Neutrophil (primary cell): ENCODE measurements at regions not wholly inside any gene's neighbourhood (a gene's known extent, or its start where the extent isn't known, plus 50 kb on each side); places are given as distances from the start of the nearest gene placed in this dataset.

ENCODE experiments used
- H3K27ac ChIP-seq: fragments of 200-600 bp; sonication (generic); 2 replicates; pipeline ENCODE4 v1.5.1; 2016; ENCODE audit warnings: mild to moderate bottlenecking, moderate library complexity
- H3K27me3 ChIP-seq: fragments of 200-600 bp; sonication (generic); 2 replicates; pipeline ENCODE4 v1.6.0; 2016; ENCODE audit warnings: mild to moderate bottlenecking
- H3K36me3 ChIP-seq: fragments of 200-600 bp; sonication (generic); 2 replicates; pipeline ENCODE4 v1.5.1; 2017
- H3K4me1 ChIP-seq, 2 experiments: fragments of 200-600 bp in 1 of 2; sonication (generic) in 1 of 2; 1 replicate in 1 of 2; 2 replicates in 1 of 2; pipeline versions ENCODE4 v1.5.1 to v1.6.1; 2013 to 2016; ENCODE audit warnings: low read depth in 1 of 2, low read length in 1 of 2, mild to moderate bottlenecking in 1 of 2, moderate library complexity in 1 of 2; ENCODE audit not compliant: control insufficient read depth in 1 of 2, insufficient read depth in 1 of 2
- H3K4me3 ChIP-seq, 2 experiments: fragments of 200-600 bp in 1 of 2; sonication (generic) in 1 of 2; 1 replicate in 1 of 2; 2 replicates in 1 of 2; pipeline ENCODE4 v1.5.1; 2013 to 2016; ENCODE audit warnings: low read depth in 1 of 2, low read length in 1 of 2, mild to moderate bottlenecking in 1 of 2, moderate library complexity in 1 of 2
- H3K9me3 ChIP-seq: fragments of 200-600 bp; sonication (generic); 2 replicates; pipeline ENCODE4 v1.5.1; 2016
- TF ChIP-seq, protein P1 (sequence below): fragments of 200-600 bp; sonication (generic); IDR thresholded peaks from 2 replicates; pipeline ENCODE4 v1.5.1; 2016; ENCODE audit warnings: antibody characterized with exemption

GRCh38 chr1:38600905-38601304, 258.7 kb downstream of the RRAGC start:
- no peak overlapping the region for H3K4me3 ChIP-seq
- TF ChIP-seq, protein P1, sequence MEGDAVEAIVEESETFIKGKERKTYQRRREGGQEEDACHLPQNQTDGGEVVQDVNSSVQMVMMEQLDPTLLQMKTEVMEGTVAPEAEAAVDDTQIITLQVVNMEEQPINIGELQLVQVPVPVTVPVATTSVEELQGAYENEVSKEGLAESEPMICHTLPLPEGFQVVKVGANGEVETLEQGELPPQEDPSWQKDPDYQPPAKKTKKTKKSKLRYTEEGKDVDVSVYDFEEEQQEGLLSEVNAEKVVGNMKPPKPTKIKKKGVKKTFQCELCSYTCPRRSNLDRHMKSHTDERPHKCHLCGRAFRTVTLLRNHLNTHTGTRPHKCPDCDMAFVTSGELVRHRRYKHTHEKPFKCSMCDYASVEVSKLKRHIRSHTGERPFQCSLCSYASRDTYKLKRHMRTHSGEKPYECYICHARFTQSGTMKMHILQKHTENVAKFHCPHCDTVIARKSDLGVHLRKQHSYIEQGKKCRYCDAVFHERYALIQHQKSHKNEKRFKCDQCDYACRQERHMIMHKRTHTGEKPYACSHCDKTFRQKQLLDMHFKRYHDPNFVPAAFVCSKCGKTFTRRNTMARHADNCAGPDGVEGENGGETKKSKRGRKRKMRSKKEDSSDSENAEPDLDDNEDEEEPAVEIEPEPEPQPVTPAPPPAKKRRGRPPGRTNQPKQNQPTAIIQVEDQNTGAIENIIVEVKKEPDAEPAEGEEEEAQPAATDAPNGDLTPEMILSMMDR: no peak
- H3K27me3 ChIP-seq: peaks cover 42% of the 10 kb centered on the region
- no peaks in the 10 kb centered on the region for H3K36me3 ChIP-seq
- H3K4me1 ChIP-seq: no peaks in the 10 kb centered on the region
- no peak overlapping the region for H3K27ac ChIP-seq
- no peaks in the 10 kb centered on the region for H3K9me3 ChIP-seq

DNA sequence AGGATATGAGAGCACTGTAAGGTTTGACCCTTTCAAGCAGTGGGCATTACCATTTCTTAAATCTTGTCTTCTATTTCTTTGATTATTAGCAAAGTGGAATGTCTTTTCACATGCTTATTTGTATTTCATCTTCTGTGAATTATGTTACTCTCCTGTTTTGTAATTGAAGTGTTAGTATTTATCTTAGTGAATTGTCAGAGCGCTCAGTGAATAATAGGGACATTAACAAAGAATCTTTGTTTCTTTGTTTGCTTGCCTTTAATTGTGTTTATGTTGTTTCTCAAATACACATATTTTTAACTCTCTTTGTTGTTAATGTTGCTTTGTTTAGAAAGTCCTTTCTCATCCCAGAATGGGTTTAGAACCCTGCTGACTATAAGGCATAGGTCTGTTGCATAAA, 259.3 kb downstream of the RRAGC start:
- Histone ChIP-seq H3K36me3 (no peaks in the 10 kb centered on the region), H3K27ac (no peak overlapping the region), H3K9me3 (no peaks in the 10 kb centered on the region), H3K27me3 (peaks cover 48% of the 10 kb centered on the region), H3K4me1 (no peaks in the 10 kb centered on the region), H3K4me3 (no peak overlapping the region)
- TF ChIP-seq, protein P1: no peak

GRCh38 chr1:38598118-38598517, 261.5 kb downstream of the RRAGC start:
- TF ChIP-seq, protein P1: no peak
- no peaks in the 10 kb centered on the region for H3K4me1 ChIP-seq
- no peaks in the 10 kb centered on the region for H3K36me3 ChIP-seq
- H3K27me3 ChIP-seq: peaks cover 69% of the 10 kb centered on the region
- no peak overlapping the region for H3K4me3 ChIP-seq
- peaks cover 5% of the 10 kb centered on the region for H3K9me3 ChIP-seq
- H3K27ac ChIP-seq: no peak overlapping the region

- H3K27me3 ChIP-seq: peaks cover 40% of the 10 kb centered on the region
- H3K27ac ChIP-seq: no peak overlapping the region
- no peak overlapping the region for H3K4me3 ChIP-seq
- H3K4me1 ChIP-seq: peaks cover 0 to 4% of the 10 kb centered on the region in 2 experiments
- TF ChIP-seq, protein P1: no peak
- no peaks in the 10 kb centered on the region for H3K36me3 ChIP-seq
- no peaks in the 10 kb centered on the region for H3K9me3 ChIP-seq
Observed at GRCh38 chr1:38589036-38589435, 270.5 kb downstream of the RRAGC start.

DNA sequence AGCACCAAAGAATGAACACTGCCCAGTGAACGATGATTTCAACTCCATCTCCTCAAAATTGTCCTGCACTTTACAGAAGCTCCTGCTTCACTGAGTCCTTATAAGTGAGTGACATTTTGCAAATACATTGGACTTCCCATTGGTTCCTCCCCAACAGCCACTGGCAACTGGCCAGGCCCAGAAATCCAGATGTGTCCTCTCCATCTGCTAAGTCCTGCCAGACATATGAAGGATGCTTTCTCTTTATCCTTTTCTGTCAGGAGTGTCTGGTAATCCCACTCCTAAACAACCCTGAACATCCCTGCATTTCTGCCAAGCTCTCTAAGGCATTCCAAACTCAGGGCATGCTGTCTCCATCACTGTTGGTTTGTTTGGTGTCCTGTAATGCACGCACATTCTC, 271.8 kb downstream of the RRAGC start:
- TF ChIP-seq, protein P1: no peak
- H3K9me3 ChIP-seq: no peaks in the 10 kb centered on the region
- H3K4me1 ChIP-seq: peaks cover 0 to 4% of the 10 kb centered on the region in 2 experiments
- no peaks in the 10 kb centered on the region for H3K36me3 ChIP-seq
- H3K27ac ChIP-seq: no peak overlapping the region
- H3K27me3 ChIP-seq: peaks cover 27% of the 10 kb centered on the region
- H3K4me3 ChIP-seq: no peak overlapping the region
